Stimulated activated CD8-positive, alpha-beta memory T cell treated with anti-CD3 and anti-CD28 coated beads, Interleukin-7, amount 100 ng/mL, for 48 hours (primary cell): ENCODE measurements at regions not wholly inside any gene's neighbourhood (a gene's known extent, or its start where the extent isn't known, plus 50 kb on each side); places are given as distances from the start of the nearest gene placed in this dataset.
"Not testable (repeated sequence)": the region's sequence is repeated elsewhere in the genome, so short reads cannot be mapped to it uniquely, and the experiment has no call there.

ENCODE experiments used
- DNase-seq, 2 donors: peaks; one replicate each; pipeline ENCODE4 v3.0.0-alpha.2; 2020; ENCODE audit warnings: low read depth in 1 of 2; ENCODE audit errors: extremely low read depth in 1 of 2

GRCh38 chr3:162369306-162369705 is 872.7 kb downstream of the OTOL1 start:
- no peak for DNase-seq

- no peak for DNase-seq
Observed at GRCh38 chr3:162370141-162370540, 873.5 kb downstream of the OTOL1 start.

- no peak for DNase-seq
Observed at GRCh38 chr3:162376761-162377160, 880.2 kb downstream of the OTOL1 start.

- DNase-seq, result no peak
Observed at GRCh38 chr3:162377608-162378007, 881.0 kb downstream of the OTOL1 start.

- DNase-seq, result no peak
Observed at GRCh38 chr3:162385387-162385786, 888.8 kb downstream of the OTOL1 start.

GRCh38 chr3:162390891-162391290 is 894.3 kb downstream of the OTOL1 start:
- DNase-seq, result no peak

- no peak for DNase-seq
Observed at GRCh38 chr3:162391301-162391700, 894.7 kb downstream of the OTOL1 start.

GRCh38 chr3:162395496-162395895 is 898.9 kb downstream of the OTOL1 start:
- DNase-seq, result no peak

- no peak for DNase-seq
Observed at GRCh38 chr3:162398554-162398953, 901.9 kb downstream of the OTOL1 start.

GRCh38 chr3:162400697-162401096 is 904.1 kb downstream of the OTOL1 start:
- DNase-seq, result no peak

GRCh38 chr3:162411556-162411955 is 914.9 kb downstream of the OTOL1 start:
- DNase-seq, result not testable (repeated sequence)

GRCh38 chr3:162421721-162422120 is 925.1 kb downstream of the OTOL1 start:
- DNase-seq, result no peak

- DNase-seq, result no peak
Observed at GRCh38 chr3:162428192-162428591, 931.6 kb downstream of the OTOL1 start.

- DNase-seq, result no peak
Observed at GRCh38 chr3:162435750-162436149, 939.1 kb downstream of the OTOL1 start.

GRCh38 chr3:162436826-162437225 is 940.2 kb downstream of the OTOL1 start:
- no peak for DNase-seq

- DNase-seq, result no peak
Observed at GRCh38 chr3:162437480-162437879, 940.9 kb downstream of the OTOL1 start.

- no peak for DNase-seq
Observed at GRCh38 chr3:162441716-162442115, 945.1 kb downstream of the OTOL1 start.

GRCh38 chr3:162443376-162443775 is 946.8 kb downstream of the OTOL1 start:
- no peak for DNase-seq

GRCh38 chr3:162468791-162469190 is 972.2 kb downstream of the OTOL1 start:
- no peak for DNase-seq

- DNase-seq, result no peak
Observed at GRCh38 chr3:162487138-162487537, 990.5 kb downstream of the OTOL1 start.

- no peak for DNase-seq
Observed at GRCh38 chr3:162489853-162490252, 993.2 kb downstream of the OTOL1 start.

- DNase-seq, result no peak
Observed at GRCh38 chr3:162491952-162492351, 995.3 kb downstream of the OTOL1 start.

GRCh38 chr3:162492446-162493081 is 996.0 kb downstream of the OTOL1 start:
- DNase-seq, result no peak
